NAMALWA (cell line): ENCODE measurements at regions not wholly inside any gene's neighbourhood (a gene's known extent, or its start where the extent isn't known, plus 50 kb on each side); places are given as distances from the start of the nearest gene placed in this dataset.

Experiments used
- DNase-seq: peaks from one replicate; pipeline ENCODE4 v3.0.0-alpha.2; 2015; ENCODE audit warnings: low spot score

DNA sequence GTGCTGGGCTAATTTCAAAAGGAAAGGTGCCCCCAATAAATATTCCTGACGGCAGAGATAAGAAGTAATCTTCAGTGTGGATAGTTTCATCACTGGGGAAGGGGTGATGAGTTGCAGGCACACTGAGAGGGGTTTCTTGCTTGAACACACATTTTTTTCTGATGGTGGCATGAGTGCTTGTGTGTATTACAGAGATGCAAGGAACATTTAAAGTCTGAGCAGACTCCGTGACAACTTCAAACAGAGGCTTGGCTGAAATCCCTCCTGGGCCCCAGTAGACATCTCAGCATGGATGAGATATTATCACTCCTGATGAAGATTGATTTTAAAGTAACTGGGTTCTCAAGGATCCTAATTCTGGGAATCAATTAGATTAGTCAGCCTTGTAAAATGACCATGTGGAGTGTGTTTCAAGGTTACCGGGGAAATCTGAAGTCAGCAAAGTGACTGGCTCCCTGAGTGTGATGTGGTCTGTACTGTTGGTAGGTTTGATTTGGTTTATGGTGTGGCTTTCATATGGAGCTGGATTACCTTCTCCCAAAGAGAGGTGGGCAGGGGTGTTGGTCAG lies 435.8 kb upstream of the EEF2KMT start:
- no peak for DNase-seq

DNA sequence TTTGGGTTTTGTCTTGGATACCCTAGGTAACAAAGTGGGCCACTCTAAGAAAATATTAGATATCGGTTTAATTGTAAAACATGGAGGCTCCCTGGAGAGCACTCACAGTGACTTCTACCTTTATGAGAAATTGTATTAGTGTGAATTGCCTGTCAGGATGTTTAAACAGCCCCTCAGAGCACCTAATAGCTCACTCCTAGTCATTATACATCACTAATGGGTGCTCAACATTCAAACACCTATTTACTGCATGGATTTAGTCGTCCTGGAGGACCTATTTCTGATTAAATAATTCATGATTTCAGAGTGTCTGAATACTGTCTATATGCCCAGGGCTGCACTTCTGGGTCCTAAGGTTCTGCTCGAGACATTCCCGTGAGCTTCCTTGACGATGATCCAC lies 430.2 kb upstream of the EEF2KMT start:
- DNase-seq: no peak

- DNase-seq: no peak
Observed at GRCh38 chr16:5526826-5527225, 429.2 kb upstream of the EEF2KMT start.

DNA sequence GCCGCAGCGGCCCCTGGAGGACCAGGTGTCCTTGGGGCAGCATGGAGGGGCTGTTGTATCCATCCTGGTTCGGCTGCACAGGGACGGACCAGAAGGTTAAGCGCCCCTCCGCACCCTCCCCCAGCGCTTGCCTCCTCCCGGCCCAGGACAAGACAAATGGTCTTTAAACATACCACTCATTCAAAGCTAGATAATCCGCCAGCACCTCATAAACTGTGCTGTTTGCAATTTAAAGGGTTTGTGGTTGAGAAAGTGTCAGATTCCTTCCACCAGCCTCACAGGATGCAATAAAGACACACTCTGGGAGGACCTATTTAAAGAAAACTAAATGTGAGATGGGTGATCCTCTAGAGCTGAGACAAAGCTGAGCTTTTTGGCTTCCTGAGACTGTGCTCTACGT lies 426.2 kb upstream of the EEF2KMT start:
- no peak for DNase-seq

DNA sequence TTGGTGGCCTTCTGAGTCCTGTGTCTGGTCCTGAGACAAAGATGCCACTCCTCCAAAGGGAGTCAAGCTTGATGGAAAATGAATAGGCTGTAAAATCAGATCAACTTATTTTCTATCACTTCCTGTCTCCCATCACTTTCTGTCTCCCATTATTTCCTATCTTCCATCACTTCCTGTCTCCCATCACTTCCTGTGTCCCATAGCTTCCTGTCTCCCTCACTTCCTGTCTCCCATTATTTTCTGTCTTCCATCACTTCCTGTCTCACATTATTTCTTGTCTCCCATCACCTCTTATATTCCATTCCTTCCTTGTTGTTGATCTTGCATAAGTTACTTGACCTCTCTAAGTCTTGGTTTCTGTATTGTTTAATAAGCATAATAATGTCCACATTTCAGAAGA lies 418.5 kb upstream of the EEF2KMT start:
- no peak for DNase-seq

DNA sequence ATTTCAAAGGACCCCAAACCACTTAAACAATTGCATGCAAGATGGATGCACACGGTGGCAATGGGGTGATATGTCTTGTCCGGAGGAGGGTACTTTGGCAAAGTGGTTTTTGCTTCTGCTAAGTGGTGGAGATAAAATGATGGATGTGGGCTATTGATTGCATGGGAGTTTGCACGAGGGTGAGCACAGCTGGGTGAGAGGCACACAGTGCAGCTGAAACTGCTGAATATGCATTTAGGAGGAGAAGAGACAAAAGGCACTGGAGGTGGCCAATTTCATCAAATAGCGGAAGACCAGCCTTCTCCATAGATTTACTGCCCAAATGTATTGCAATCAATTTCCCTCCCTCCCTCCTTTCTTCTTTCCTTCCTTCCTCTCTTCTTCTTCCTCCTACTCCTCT lies 414.4 kb upstream of the EEF2KMT start:
- DNase-seq: no peak

DNA sequence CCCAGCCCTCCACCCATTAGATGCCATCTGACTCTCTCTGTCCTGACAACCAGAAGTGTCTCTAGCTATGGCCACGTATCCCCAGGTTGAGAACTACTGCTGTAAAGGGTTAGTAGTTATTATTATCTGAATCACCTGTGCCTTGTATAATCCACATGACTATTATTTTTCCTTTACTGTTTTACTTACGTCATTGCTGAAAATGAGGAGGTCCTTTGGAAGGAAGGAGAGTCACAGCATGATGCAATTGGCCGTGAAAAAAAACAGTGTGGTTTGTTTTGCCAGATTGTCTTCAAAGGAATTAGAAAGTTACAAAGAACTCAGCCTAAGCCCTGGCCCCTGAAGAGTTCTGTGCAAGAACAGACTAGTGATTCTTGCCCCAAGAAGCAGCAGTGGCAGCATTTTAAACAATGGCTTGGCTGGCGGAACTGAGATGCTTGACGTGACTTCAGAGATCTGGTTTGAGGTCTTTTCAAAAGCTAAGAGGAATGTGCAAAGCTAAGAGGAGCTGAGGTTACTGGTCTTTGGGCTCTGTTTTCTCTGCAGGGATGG lies 413.3 kb upstream of the EEF2KMT start:
- no peak for DNase-seq

DNA sequence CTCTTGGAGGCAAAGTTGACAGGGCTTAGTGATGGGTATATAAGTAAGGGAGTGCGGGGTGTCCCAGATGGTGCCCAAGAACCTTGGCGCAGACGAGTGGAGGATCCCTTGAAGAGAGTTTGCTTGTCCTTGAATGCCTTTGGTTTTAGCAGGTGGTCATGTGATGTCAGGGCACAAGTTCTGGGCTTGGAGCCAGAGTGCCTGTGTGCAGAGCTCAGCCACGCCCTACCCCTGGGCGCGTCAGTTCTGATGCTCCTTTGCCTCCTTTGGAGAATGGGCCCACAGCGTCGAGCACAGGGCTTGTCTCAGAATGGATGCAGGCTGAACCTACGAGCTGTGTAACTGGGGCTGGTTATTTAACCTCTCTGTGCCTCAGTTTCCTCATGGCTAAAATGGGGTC lies 412.2 kb upstream of the EEF2KMT start:
- DNase-seq: no peak

- DNase-seq: no peak
Observed at GRCh38 chr16:5509336-5509735, 411.7 kb upstream of the EEF2KMT start.

DNA sequence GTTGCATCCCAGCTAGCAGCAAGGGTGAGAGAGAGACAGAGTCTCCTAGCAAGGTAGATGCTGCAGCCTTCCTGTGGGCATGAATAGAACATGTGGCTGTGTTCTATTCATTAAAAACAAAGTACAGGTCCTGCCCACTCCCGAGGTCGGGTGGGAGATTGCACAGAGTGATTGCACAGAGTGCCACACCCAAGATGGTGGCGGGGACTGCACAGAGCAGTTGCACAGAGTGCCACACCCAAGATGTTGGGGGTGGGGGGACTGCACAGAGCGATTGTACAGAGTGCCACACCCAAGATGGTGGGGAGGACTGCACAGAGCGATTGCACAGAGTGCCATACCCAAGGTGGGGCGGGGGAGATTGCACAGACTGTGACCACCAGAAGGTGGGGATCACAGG lies 410.8 kb upstream of the EEF2KMT start:
- DNase-seq: no peak

GRCh38 chr16:5506021-5506420 lies 408.4 kb upstream of the EEF2KMT start:
- no peak for DNase-seq

DNA sequence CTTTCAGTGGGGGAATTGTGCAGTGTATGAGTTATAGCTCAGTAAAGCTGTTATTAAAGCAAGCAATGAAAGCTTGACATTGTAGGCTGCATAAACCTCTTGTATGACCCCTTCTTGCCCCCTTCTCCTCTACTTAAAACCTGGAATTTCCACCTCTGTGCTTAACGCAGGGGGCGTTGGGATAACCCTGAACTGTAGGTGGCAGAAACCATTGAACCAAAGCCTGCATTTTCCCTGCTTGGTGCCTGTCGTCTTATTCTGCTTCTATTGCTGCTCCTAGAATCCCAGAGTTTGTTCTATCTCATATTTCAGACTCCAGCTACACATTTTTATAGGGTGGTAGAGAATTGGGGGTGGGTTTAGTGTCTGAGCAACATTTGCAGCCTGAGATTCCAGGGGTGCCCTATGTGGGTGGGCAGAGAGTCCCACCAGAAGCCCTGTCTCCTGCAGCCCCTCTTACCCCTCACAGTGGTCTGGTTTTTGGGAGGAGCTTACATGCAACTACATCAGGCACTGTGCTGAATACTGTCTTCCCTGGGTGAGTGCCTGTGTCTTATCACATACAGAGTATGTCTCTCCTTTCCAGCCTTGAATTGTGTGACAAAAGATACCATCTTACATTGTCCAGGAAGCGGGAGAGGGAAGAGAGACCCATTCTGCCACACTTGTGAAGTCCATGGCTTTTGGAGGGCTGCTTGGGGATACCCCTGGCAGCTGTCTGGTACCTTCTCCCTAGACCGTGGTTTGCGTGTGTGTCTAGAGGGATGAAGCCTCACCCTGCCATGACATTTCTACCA lies 407.7 kb upstream of the EEF2KMT start:
- DNase-seq: no peak

GRCh38 chr16:5504064-5504781 lies 406.6 kb upstream of the EEF2KMT start:
- DNase-seq: no peak

DNA sequence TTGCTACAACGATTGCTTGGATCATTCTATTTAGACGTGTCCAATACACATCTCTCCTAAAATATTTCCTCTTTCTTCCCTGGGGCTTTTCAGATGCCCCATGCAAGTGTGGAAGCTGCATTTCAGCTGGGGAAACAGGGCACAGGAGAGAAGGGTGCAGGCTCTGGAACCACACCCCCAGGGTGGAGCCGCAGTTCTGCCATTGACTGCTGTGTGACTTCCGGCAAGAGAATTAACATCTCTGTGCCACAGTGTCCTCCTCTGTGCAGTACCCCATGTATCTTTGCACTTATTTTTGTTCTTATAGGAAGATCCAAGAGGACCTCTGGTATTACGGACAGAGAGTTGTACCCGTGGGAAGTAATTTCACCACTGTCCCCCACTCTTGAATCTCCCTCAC lies 405.3 kb upstream of the EEF2KMT start:
- no peak for DNase-seq

DNA sequence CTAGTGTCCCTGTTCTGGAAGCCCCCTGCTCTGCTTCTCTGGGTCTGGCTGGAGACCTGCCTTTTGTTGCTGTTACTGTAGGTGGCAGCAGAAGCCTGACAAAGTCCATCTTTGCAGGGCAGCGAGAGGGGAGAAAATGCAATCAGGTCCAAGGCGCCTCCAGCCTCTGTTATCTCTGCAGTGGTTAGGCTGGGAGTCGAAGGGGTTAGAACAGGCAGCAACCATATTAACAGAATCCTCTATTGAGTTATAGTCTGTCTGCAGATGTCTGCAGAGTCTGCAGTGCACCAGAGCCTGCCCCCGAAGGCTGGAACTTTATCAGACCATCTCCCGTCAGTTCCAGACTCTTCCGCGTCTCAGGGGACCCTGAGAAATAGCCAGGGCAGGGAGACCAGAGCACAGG lies 404.9 kb upstream of the EEF2KMT start:
- peak; percentile 40 for DNase-seq

GRCh38 chr16:5500526-5500925 lies 402.9 kb upstream of the EEF2KMT start:
- no peak for DNase-seq

DNA sequence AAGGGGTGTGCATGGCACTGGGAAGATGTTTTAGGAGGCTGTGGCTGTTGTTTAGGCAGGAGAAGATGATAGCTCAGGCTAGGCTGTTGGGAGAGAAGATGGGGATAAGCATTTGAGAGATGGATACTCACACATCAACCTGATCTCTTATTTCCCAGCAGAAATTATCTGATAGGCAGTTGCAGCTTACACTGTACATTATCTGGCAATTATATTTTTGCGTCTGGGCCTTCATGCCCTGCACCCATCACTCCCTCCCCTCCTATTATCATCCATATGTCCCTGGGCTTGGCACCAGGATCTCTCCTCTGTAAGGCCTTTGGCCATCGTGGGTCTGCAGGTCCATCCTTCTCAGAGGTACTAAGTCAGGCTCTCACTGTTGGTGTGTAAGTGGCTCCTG lies 401.0 kb upstream of the EEF2KMT start:
- DNase-seq: no peak

- DNase-seq: no peak
Observed at GRCh38 chr16:5496013-5496412, 398.4 kb upstream of the EEF2KMT start.

DNA sequence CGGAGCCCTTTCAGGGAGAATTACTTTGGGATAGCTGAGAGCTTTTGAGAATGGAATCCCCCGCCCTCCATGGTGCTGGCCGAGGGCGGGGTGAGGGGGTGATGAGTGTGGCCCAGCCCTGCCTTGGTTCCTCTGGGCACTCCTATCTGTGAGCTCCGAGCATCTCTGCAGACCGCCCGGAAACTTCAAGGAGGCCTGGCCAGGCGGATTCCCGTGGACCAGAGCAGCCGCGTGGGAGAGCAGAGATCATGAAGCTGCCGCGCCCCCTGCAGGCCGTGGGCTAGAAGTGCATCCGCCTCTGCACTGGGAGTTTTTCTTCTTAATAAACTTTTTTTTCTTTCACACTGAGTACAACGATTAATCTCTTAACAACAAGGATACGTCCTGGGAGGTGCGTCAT lies 392.9 kb upstream of the EEF2KMT start:
- DNase-seq: peak; percentile 49

GRCh38 chr16:5488581-5488980 lies 391.0 kb upstream of the EEF2KMT start:
- no peak for DNase-seq

DNA sequence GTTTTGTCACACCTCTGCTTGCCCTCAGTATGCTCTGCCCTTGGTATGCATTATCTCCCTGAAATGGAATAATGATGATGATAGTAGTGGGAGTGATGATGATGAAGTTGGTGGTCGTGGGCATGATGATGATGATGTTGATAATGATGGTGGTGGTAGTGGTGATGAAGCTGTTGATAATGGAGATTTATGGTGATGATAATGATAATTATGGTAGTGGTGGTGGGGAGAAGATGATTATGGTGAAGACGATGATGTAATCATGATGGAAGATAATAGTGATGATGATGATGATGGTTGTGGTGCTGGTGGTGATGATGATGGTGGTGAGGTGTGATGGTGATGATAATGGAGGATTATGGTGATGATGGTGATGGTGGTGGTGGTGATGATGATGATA lies 390.1 kb upstream of the EEF2KMT start:
- DNase-seq: no peak

GRCh38 chr16:5482256-5482655 lies 384.7 kb upstream of the EEF2KMT start:
- DNase-seq: no peak
